ENCODE measurements at regions not wholly inside any gene's neighbourhood (a gene's known extent, or its start where the extent isn't known, plus 50 kb on each side); places are given as distances from the start of the nearest gene placed in this dataset.

DNA sequence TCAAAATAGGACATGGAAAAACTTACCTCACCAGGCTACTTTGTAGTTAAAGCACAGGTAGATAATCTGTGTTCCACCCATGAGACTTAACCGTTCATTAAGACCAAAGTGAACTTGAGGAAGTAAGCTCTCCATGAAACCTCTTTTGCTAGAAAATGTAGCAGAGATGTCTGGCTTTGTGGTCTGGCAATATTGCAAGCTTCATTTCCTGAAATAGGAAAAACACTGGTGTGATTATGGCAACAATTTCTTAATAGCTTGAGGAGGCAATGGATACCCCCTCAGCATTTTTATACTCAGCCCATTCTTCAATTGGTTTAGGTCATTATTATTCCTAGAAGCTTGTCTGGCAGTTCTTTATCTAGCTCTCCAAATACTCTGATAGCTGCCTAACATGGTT is 957.3 kb downstream of the IGSF11 start:
- DNase-seq (ENCODE audit: low spot score), result no peak
- Mint-ChIP-seq H3K36me3 (peaks cover 5% of the 10 kb centered on the region), H3K9me3 (peaks cover 14% of the 10 kb centered on the region), H3K27ac (no peak overlapping the region), H3K4me3 (no peak overlapping the region), H3K4me1 (ENCODE audit: low read depth in 2 of 2) (no peaks in the 10 kb centered on the region), H3K27me3 (no peaks in the 10 kb centered on the region)
- ATAC-seq, result no peak

- H3K27me3 Mint-ChIP-seq, result no peaks in the 10 kb centered on the region
- no peak overlapping the region for H3K4me3 Mint-ChIP-seq
- H3K9me3 Mint-ChIP-seq, result peaks cover 17% of the 10 kb centered on the region
- H3K27ac Mint-ChIP-seq, result no peak overlapping the region
- no peaks in the 10 kb centered on the region for H3K4me1 Mint-ChIP-seq (ENCODE audit: low read depth in 2 of 2)
- ATAC-seq (no peak), DNase-seq (ENCODE audit: low spot score) (no peak)
- H3K36me3 Mint-ChIP-seq, result peaks cover 5% of the 10 kb centered on the region
These were observed 953.8 kb downstream of the IGSF11 start for GRCh38 chr3:118080889-118081288.

GRCh38 chr3:118088696-118089095 is 946.0 kb downstream of the IGSF11 start:
- H3K36me3 Mint-ChIP-seq, result peaks cover 7% of the 10 kb centered on the region
- peaks cover 13% of the 10 kb centered on the region for H3K9me3 Mint-ChIP-seq
- no peak overlapping the region for H3K27ac Mint-ChIP-seq
- DNase-seq (ENCODE audit: low spot score) (no peak), ATAC-seq (no peak)
- no peaks in the 10 kb centered on the region for H3K4me1 Mint-ChIP-seq (ENCODE audit: low read depth in 2 of 2)
- H3K4me3 Mint-ChIP-seq, result no peak overlapping the region
- no peaks in the 10 kb centered on the region for H3K27me3 Mint-ChIP-seq

GRCh38 chr3:118089563-118089962 is 945.1 kb downstream of the IGSF11 start:
- no peaks in the 10 kb centered on the region for H3K4me1 Mint-ChIP-seq (ENCODE audit: low read depth in 2 of 2)
- H3K27me3 Mint-ChIP-seq, result no peaks in the 10 kb centered on the region
- H3K4me3 Mint-ChIP-seq, result no peak overlapping the region
- no peak overlapping the region for H3K27ac Mint-ChIP-seq
- H3K9me3 Mint-ChIP-seq, result peaks cover 15% of the 10 kb centered on the region
- ATAC-seq (no peak), DNase-seq (ENCODE audit: low spot score) (no peak)
- peaks cover 7% of the 10 kb centered on the region for H3K36me3 Mint-ChIP-seq

- Mint-ChIP-seq H3K4me3 (no peak overlapping the region), H3K9me3 (peaks cover 24% of the 10 kb centered on the region), H3K4me1 (ENCODE audit: low read depth in 2 of 2) (no peaks in the 10 kb centered on the region), H3K27ac (no peak overlapping the region), H3K27me3 (no peaks in the 10 kb centered on the region), H3K36me3 (peaks cover 5% of the 10 kb centered on the region)
- DNase-seq (ENCODE audit: low spot score), result no peak
- no peak for ATAC-seq
These were observed 937.4 kb downstream of the IGSF11 start for GRCh38 chr3:118097226-118097625.

- Mint-ChIP-seq H3K27me3 (no peaks in the 10 kb centered on the region), H3K27ac (no peak overlapping the region), H3K4me1 (ENCODE audit: low read depth in 2 of 2) (no peaks in the 10 kb centered on the region), H3K4me3 (no peak overlapping the region), H3K9me3 (peaks cover 23% of the 10 kb centered on the region), H3K36me3 (peaks cover under 1% of the 10 kb centered on the region)
- ATAC-seq (no peak), DNase-seq (ENCODE audit: low spot score) (no peak)
These were observed 937.0 kb downstream of the IGSF11 start for GRCh38 chr3:118097660-118098059.

GRCh38 chr3:118098827-118099226 is 935.8 kb downstream of the IGSF11 start:
- H3K9me3 Mint-ChIP-seq, result peaks cover 27% of the 10 kb centered on the region
- ATAC-seq, result no peak
- H3K27me3 Mint-ChIP-seq, result no peaks in the 10 kb centered on the region

GRCh38 chr3:118101891-118102290 is 932.8 kb downstream of the IGSF11 start:
- no peak overlapping the region for H3K27ac Mint-ChIP-seq
- ATAC-seq, result no peak
- H3K27me3 Mint-ChIP-seq, result no peaks in the 10 kb centered on the region
- no peak overlapping the region for H3K4me3 Mint-ChIP-seq
- H3K9me3 Mint-ChIP-seq, result peaks cover 21% of the 10 kb centered on the region
- no peaks in the 10 kb centered on the region for H3K36me3 Mint-ChIP-seq
- DNase-seq (ENCODE audit: low spot score), result no peak
- no peaks in the 10 kb centered on the region for H3K4me1 Mint-ChIP-seq (ENCODE audit: low read depth in 2 of 2)

More at GRCh38 chr3:118098827-118099226, 935.8 kb downstream of the IGSF11 start:
- no peaks in the 10 kb centered on the region for H3K4me1 Mint-ChIP-seq (ENCODE audit: low read depth in 2 of 2)
- no peak for DNase-seq (ENCODE audit: low spot score)
- no peak overlapping the region for H3K4me3 Mint-ChIP-seq
- no peaks in the 10 kb centered on the region for H3K36me3 Mint-ChIP-seq
- no peak overlapping the region for H3K27ac Mint-ChIP-seq

GRCh38 chr3:118102737-118103136 is 931.9 kb downstream of the IGSF11 start:
- no peak overlapping the region for H3K4me3 Mint-ChIP-seq
- no peaks in the 10 kb centered on the region for H3K36me3 Mint-ChIP-seq
- H3K27me3 Mint-ChIP-seq, result no peaks in the 10 kb centered on the region
- H3K9me3 Mint-ChIP-seq, result peaks cover 17% of the 10 kb centered on the region
- no peak overlapping the region for H3K27ac Mint-ChIP-seq
- DNase-seq (ENCODE audit: low spot score), result no peak
- ATAC-seq, result no peak
- no peaks in the 10 kb centered on the region for H3K4me1 Mint-ChIP-seq (ENCODE audit: low read depth in 2 of 2)

DNA sequence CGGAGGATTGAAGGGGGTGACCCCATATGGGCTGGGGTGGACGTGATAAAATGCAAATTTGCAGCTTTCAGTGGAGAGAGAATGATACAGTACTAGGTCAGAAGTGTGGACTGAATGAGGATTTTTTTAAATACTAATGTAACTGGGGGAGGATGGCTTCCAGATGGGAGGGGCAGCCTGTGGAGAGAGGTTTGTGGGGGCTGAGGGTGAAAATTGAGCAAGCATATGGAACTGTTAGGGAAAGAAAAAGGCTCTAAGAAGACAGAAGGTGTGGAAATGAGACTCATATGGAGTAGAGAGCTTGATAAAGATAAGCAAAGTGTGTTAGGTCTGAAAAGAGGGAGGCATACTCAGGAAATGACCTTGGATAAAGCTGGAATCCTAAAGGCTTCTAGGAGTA is 926.4 kb downstream of the IGSF11 start:
- no peak for DNase-seq (ENCODE audit: low spot score)
- no peaks in the 10 kb centered on the region for H3K27me3 Mint-ChIP-seq
- no peaks in the 10 kb centered on the region for H3K36me3 Mint-ChIP-seq

DNA sequence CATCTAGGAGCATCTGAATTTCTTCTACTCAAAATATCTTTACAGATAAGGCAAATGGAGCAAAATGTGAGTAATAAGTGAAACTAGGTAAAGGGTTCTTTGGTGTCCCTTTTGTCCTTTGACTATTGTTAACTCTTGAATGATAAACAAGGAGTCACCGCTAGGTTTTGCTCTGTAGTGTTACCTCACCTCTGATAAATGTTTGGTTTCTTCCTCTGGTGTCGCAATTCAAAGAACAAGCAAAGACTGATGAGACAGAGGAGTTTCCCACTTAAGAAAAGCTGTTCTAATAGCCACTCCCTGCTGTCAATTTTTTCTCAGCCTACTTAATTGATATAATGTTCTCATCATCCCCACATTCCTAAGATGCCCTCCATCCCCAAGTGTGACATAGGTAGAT is 925.9 kb downstream of the IGSF11 start:
- DNase-seq (ENCODE audit: low spot score) (no peak), ATAC-seq (no peak)
- Mint-ChIP-seq H3K36me3 (no peaks in the 10 kb centered on the region), H3K4me3 (no peak overlapping the region), H3K27me3 (no peaks in the 10 kb centered on the region), H3K9me3 (peaks cover 8% of the 10 kb centered on the region), H3K4me1 (ENCODE audit: low read depth in 2 of 2) (no peaks in the 10 kb centered on the region), H3K27ac (no peak overlapping the region)

More for the DNA sequence above, 926.4 kb downstream of the IGSF11 start:
- Mint-ChIP-seq H3K4me1 (ENCODE audit: low read depth in 2 of 2) (no peaks in the 10 kb centered on the region), H3K9me3 (peaks cover 10% of the 10 kb centered on the region), H3K4me3 (no peak overlapping the region), H3K27ac (no peak overlapping the region)
- ATAC-seq, result no peak

- Mint-ChIP-seq H3K36me3 (no peaks in the 10 kb centered on the region), H3K27ac (no peak overlapping the region), H3K4me3 (no peak overlapping the region), H3K27me3 (no peaks in the 10 kb centered on the region), H3K9me3 (peaks cover 11% of the 10 kb centered on the region), H3K4me1 (ENCODE audit: low read depth in 2 of 2) (no peaks in the 10 kb centered on the region)
- no peak for DNase-seq (ENCODE audit: low spot score)
- no peak for ATAC-seq
These were observed 924.4 kb downstream of the IGSF11 start for GRCh38 chr3:118110211-118110610.

DNA sequence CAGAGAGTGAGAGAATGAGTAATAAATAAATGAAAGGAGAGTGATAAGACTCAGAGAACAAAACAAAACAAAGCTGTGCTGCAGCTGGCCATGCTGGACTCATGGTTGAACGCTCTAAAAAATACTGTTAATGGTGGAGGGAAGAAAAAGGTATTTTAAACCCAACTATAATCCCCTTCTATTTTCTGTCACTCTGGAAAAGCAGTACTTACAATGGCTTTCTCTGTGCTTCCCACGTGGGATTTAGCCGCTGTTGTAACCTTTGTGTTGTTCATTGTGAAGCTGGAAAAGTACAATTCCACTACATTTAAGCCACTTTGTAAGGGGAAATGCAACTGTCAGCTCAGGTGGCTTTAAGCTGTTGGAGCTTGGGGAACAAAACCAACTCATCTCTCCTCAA is 917.7 kb downstream of the IGSF11 start:
- Mint-ChIP-seq H3K4me1 (ENCODE audit: low read depth in 2 of 2) (no peaks in the 10 kb centered on the region), H3K27ac (no peak overlapping the region)
- no peak for DNase-seq (ENCODE audit: low spot score)

GRCh38 chr3:118126751-118127150 is 907.9 kb downstream of the IGSF11 start:
- peaks cover 3% of the 10 kb centered on the region for H3K9me3 Mint-ChIP-seq
- H3K27ac Mint-ChIP-seq, result no peak overlapping the region
- no peaks in the 10 kb centered on the region for H3K4me1 Mint-ChIP-seq (ENCODE audit: low read depth in 2 of 2)
- H3K4me3 Mint-ChIP-seq, result no peak overlapping the region
- DNase-seq (ENCODE audit: low spot score) (no peak), ATAC-seq (no peak)
- no peaks in the 10 kb centered on the region for H3K27me3 Mint-ChIP-seq
- H3K36me3 Mint-ChIP-seq, result no peaks in the 10 kb centered on the region

More for the DNA sequence above, 917.7 kb downstream of the IGSF11 start:
- no peak for ATAC-seq
- no peaks in the 10 kb centered on the region for H3K27me3 Mint-ChIP-seq
- no peak overlapping the region for H3K4me3 Mint-ChIP-seq
- peaks cover 12% of the 10 kb centered on the region for H3K9me3 Mint-ChIP-seq
- no peaks in the 10 kb centered on the region for H3K36me3 Mint-ChIP-seq

GRCh38 chr3:118127992-118128391 is 906.7 kb downstream of the IGSF11 start:
- H3K4me1 Mint-ChIP-seq (ENCODE audit: low read depth in 2 of 2), result no peaks in the 10 kb centered on the region
- no peaks in the 10 kb centered on the region for H3K36me3 Mint-ChIP-seq
- H3K27ac Mint-ChIP-seq, result no peak overlapping the region

More at GRCh38 chr3:118127992-118128391, 906.7 kb downstream of the IGSF11 start:
- ATAC-seq (no peak), DNase-seq (ENCODE audit: low spot score) (no peak)
- no peak overlapping the region for H3K4me3 Mint-ChIP-seq
- H3K27me3 Mint-ChIP-seq, result no peaks in the 10 kb centered on the region
- H3K9me3 Mint-ChIP-seq, result peaks cover 5% of the 10 kb centered on the region
